ENCODE measurements at regions not wholly inside any gene's neighbourhood (a gene's known extent, or its start where the extent isn't known, plus 50 kb on each side); places are given as distances from the start of the nearest gene placed in this dataset.

- Histone ChIP-seq H3K27me3 (ENCODE audit: insufficient read depth, low read length) (no peaks in the 10 kb centered on the region), H3K27ac (ENCODE audit: low read depth, low read length, poor library complexity, severe bottlenecking) (no peak overlapping the region), H3K9ac (ENCODE audit: low read length) (no peak overlapping the region), H3K9me3 (ENCODE audit: low read length) (no peaks in the 10 kb centered on the region), H3F3A (ENCODE audit: insufficient read depth, low read length) (no peaks in the 10 kb centered on the region), H4K20me1 (ENCODE audit: insufficient read depth, low read length) (no peaks in the 10 kb centered on the region), H3K79me2 (ENCODE audit: insufficient read depth, low read length) (no peaks in the 10 kb centered on the region), H3K36me3 (ENCODE audit: insufficient read depth, low read length) (peaks cover 9% of the 10 kb centered on the region; the same call in 1 of the 2 replicates), H2AFZ (ENCODE audit: low read length) (no peak overlapping the region), H3K9me2 (ENCODE audit: low read depth, low read length) (no peaks in the 10 kb centered on the region), H3K4me1 (ENCODE audit: insufficient read depth, low read length, severe bottlenecking) (no peaks in the 10 kb centered on the region), H3K4me2 (ENCODE audit: low read length) (no peak overlapping the region), H3K4me3 (ENCODE audit: low read depth, low read length, poor library complexity, severe bottlenecking) (no peak overlapping the region)
- TF ChIP-seq CTCF (IDR thresholded peaks at IDR 0.05; ENCODE audit: low read length), result no peak
- no peak for TF ChIP-seq EZH2 (IDR thresholded peaks at IDR 0.05; ENCODE audit: borderline replicate concordance, low read length)
These were observed 301.1 kb downstream of the MAN2A1 start for GRCh38 chr5:109990723-109991359.

- H3K27me3 ChIP-seq (ENCODE audit: insufficient read depth, low read length), result no peaks in the 10 kb centered on the region
- H3K4me3 ChIP-seq (ENCODE audit: low read depth, low read length, poor library complexity, severe bottlenecking), result no peak overlapping the region
- TF ChIP-seq CTCF (IDR thresholded peaks at IDR 0.05; ENCODE audit: low read length), result no peak
- no peak for TF ChIP-seq EZH2 (IDR thresholded peaks at IDR 0.05; ENCODE audit: borderline replicate concordance, low read length)
- no peak overlapping the region for H2AFZ ChIP-seq (ENCODE audit: low read length)
- H3K9me2 ChIP-seq (ENCODE audit: low read depth, low read length), result no peaks in the 10 kb centered on the region
- no peak overlapping the region for H3K9ac ChIP-seq (ENCODE audit: low read length)
- H4K20me1 ChIP-seq (ENCODE audit: insufficient read depth, low read length), result no peaks in the 10 kb centered on the region
- peaks cover 9% of the 10 kb centered on the region; the same call in 1 of the 2 replicates for H3K36me3 ChIP-seq (ENCODE audit: insufficient read depth, low read length)
- H3F3A ChIP-seq (ENCODE audit: insufficient read depth, low read length), result no peaks in the 10 kb centered on the region
- no peak overlapping the region for H3K27ac ChIP-seq (ENCODE audit: low read depth, low read length, poor library complexity, severe bottlenecking)
- no peaks in the 10 kb centered on the region for H3K4me1 ChIP-seq (ENCODE audit: insufficient read depth, low read length, severe bottlenecking)
- H3K4me2 ChIP-seq (ENCODE audit: low read length), result no peak overlapping the region
- H3K79me2 ChIP-seq (ENCODE audit: insufficient read depth, low read length), result no peaks in the 10 kb centered on the region
- no peaks in the 10 kb centered on the region for H3K9me3 ChIP-seq (ENCODE audit: low read length)
These were observed 302.7 kb downstream of the MAN2A1 start for GRCh38 chr5:109992264-109992915.

- Histone ChIP-seq H3K27me3 (ENCODE audit: insufficient read depth, low read length) (no peaks in the 10 kb centered on the region), H3K27ac (ENCODE audit: low read depth, low read length, poor library complexity, severe bottlenecking) (no peak overlapping the region), H3K4me2 (ENCODE audit: low read length) (no peak overlapping the region), H2AFZ (ENCODE audit: low read length) (no peak overlapping the region), H3F3A (ENCODE audit: insufficient read depth, low read length) (no peaks in the 10 kb centered on the region), H3K4me1 (ENCODE audit: insufficient read depth, low read length, severe bottlenecking) (no peaks in the 10 kb centered on the region), H3K79me2 (ENCODE audit: insufficient read depth, low read length) (no peaks in the 10 kb centered on the region), H3K36me3 (ENCODE audit: insufficient read depth, low read length) (peaks cover 9% of the 10 kb centered on the region; the same call in 1 of the 2 replicates), H3K9ac (ENCODE audit: low read length) (no peak overlapping the region), H3K9me2 (ENCODE audit: low read depth, low read length) (no peaks in the 10 kb centered on the region), H4K20me1 (ENCODE audit: insufficient read depth, low read length) (no peaks in the 10 kb centered on the region), H3K9me3 (ENCODE audit: low read length) (no peaks in the 10 kb centered on the region), H3K4me3 (ENCODE audit: low read depth, low read length, poor library complexity, severe bottlenecking) (no peak overlapping the region)
- no peak for TF ChIP-seq CTCF (IDR thresholded peaks at IDR 0.05; ENCODE audit: low read length)
- no peak for TF ChIP-seq EZH2 (IDR thresholded peaks at IDR 0.05; ENCODE audit: borderline replicate concordance, low read length)
These were observed 304.4 kb downstream of the MAN2A1 start for GRCh38 chr5:109994135-109994534.

Data from OCI-LY1 (cell line).